ENCODE measurements at regions not wholly inside any gene's neighbourhood (a gene's known extent, or its start where the extent isn't known, plus 50 kb on each side); places are given as distances from the start of the nearest gene placed in this dataset.

DNA sequence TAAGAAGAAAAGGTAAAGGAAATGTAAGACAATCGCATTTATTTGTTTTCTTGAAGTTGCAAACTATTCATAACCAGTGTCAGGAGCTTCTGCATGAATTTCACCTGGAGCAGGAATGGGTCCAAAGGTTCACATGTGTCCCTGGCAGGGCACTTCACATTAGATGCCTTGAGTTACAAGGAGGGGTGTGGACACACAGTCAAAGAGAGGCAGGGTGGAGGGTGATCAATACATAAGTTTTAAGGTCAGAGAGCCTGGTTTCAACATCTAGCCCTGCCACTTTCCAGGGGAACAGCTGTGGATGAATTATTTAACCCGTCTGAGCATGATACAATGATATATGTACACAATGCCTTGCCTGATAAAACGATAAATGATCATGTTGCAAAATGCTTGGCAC is 321.4 kb downstream of the CYP26B1 start:
- TF ChIP-seq EZH2phosphoT487 (IDR thresholded peaks at IDR 0.05; ENCODE audit: low read depth, severe bottlenecking, unreplicated experiment) (no peak), EZH2 (IDR thresholded peaks at IDR 0.05; ENCODE audit: borderline replicate concordance) (no peak)
- TF ChIP-seq, protein P1, sequence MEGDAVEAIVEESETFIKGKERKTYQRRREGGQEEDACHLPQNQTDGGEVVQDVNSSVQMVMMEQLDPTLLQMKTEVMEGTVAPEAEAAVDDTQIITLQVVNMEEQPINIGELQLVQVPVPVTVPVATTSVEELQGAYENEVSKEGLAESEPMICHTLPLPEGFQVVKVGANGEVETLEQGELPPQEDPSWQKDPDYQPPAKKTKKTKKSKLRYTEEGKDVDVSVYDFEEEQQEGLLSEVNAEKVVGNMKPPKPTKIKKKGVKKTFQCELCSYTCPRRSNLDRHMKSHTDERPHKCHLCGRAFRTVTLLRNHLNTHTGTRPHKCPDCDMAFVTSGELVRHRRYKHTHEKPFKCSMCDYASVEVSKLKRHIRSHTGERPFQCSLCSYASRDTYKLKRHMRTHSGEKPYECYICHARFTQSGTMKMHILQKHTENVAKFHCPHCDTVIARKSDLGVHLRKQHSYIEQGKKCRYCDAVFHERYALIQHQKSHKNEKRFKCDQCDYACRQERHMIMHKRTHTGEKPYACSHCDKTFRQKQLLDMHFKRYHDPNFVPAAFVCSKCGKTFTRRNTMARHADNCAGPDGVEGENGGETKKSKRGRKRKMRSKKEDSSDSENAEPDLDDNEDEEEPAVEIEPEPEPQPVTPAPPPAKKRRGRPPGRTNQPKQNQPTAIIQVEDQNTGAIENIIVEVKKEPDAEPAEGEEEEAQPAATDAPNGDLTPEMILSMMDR (IDR thresholded peaks at IDR 0.05; ENCODE audit: poor library complexity) = no peak
- H3K9me3 ChIP-seq (ENCODE audit: low read depth) = no peaks in the 10 kb centered on the region

DNA sequence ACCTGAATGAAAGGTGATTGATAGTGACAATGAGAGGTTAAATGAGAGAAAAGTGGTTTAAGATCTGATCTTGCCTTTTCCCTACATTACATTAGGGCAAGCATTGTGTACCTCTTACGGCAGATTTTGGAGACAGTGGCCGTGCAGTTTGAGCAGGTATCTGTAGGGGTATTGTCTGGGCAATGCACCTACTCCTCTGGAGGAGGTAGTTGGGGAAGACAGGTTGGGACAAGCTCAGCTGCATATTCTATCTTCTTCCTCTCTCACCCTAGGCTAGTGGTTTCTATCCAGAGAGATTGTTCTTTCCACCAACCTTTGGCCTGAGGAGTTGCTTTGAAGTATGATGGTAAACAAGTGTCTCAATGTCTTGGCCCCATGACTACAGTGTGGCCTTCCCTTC is 323.2 kb downstream of the CYP26B1 start:
- no peaks in the 10 kb centered on the region for H3K9me3 ChIP-seq (ENCODE audit: low read depth)
- H3K27ac ChIP-seq = no peak overlapping the region
- H3K27me3 ChIP-seq = no peaks in the 10 kb centered on the region
- no peak for DNase-seq (ENCODE audit: low spot score)
- WGBS (ENCODE audit: low lambda C conversion rate, missing lambda C conversion rate) = 96% methylated on average over 2 of the region's 2 CpGs
- H2AFZ ChIP-seq = no peak overlapping the region
- TF ChIP-seq, protein P1 (IDR thresholded peaks at IDR 0.05; ENCODE audit: poor library complexity) = no peak
- TF ChIP-seq EZH2 (IDR thresholded peaks at IDR 0.05; ENCODE audit: borderline replicate concordance) (no peak), EZH2phosphoT487 (IDR thresholded peaks at IDR 0.05; ENCODE audit: low read depth, severe bottlenecking, unreplicated experiment) (no peak)
- no peaks in the 10 kb centered on the region for H4K20me1 ChIP-seq (ENCODE audit: insufficient read depth, poor library complexity, severe bottlenecking)
- no peaks in the 10 kb centered on the region for H3K79me2 ChIP-seq
- no peaks in the 10 kb centered on the region for H3K9me2 ChIP-seq (replicated peaks; ENCODE audit: insufficient read depth)
- H3K4me2 ChIP-seq = no peak overlapping the region
- H3K4me3 ChIP-seq = no peak overlapping the region
- no peaks in the 10 kb centered on the region for H3K36me3 ChIP-seq (replicated peaks; ENCODE audit: insufficient read depth, low read depth)
- no peaks in the 10 kb centered on the region for H3K4me1 ChIP-seq (ENCODE audit: insufficient read depth)

More for the DNA sequence above, 321.4 kb downstream of the CYP26B1 start:
- Histone ChIP-seq H2AFZ (no peak overlapping the region), H3K27ac (no peak overlapping the region), H3K4me1 (ENCODE audit: insufficient read depth) (peaks cover 8% of the 10 kb centered on the region), H3K27me3 (no peaks in the 10 kb centered on the region), H3K36me3 (replicated peaks; ENCODE audit: insufficient read depth, low read depth) (no peaks in the 10 kb centered on the region), H3K79me2 (no peaks in the 10 kb centered on the region), H3K4me3 (no peak overlapping the region), H4K20me1 (ENCODE audit: insufficient read depth, poor library complexity, severe bottlenecking) (no peaks in the 10 kb centered on the region), H3K9me2 (replicated peaks; ENCODE audit: insufficient read depth) (no peaks in the 10 kb centered on the region), H3K4me2 (no peak overlapping the region)
- 79% methylated on average over 3 of the region's 3 CpGs for WGBS (ENCODE audit: low lambda C conversion rate, missing lambda C conversion rate)
- DNase-seq (ENCODE audit: low spot score) = no peak

GRCh38 chr2:71823526-71823925 is 324.1 kb downstream of the CYP26B1 start:
- H3K4me1 ChIP-seq (ENCODE audit: insufficient read depth) = no peaks in the 10 kb centered on the region
- TF ChIP-seq EZH2phosphoT487 (IDR thresholded peaks at IDR 0.05; ENCODE audit: low read depth, severe bottlenecking, unreplicated experiment) = no peak
- no peak for TF ChIP-seq EZH2 (IDR thresholded peaks at IDR 0.05; ENCODE audit: borderline replicate concordance)
- TF ChIP-seq, protein P1 (IDR thresholded peaks at IDR 0.05; ENCODE audit: poor library complexity) = no peak
- no peak overlapping the region for H2AFZ ChIP-seq
- no peaks in the 10 kb centered on the region for H3K36me3 ChIP-seq (replicated peaks; ENCODE audit: insufficient read depth, low read depth)
- H3K4me3 ChIP-seq = no peak overlapping the region
- H3K27ac ChIP-seq = no peak overlapping the region
- H3K27me3 ChIP-seq = no peaks in the 10 kb centered on the region
- no peaks in the 10 kb centered on the region for H3K9me2 ChIP-seq (replicated peaks; ENCODE audit: insufficient read depth)
- no peak overlapping the region for H3K4me2 ChIP-seq
- no peaks in the 10 kb centered on the region for H4K20me1 ChIP-seq (ENCODE audit: insufficient read depth, poor library complexity, severe bottlenecking)
- no peak for DNase-seq (ENCODE audit: low spot score)
- no peaks in the 10 kb centered on the region for H3K9me3 ChIP-seq (ENCODE audit: low read depth)
- no peaks in the 10 kb centered on the region for H3K79me2 ChIP-seq

- Histone ChIP-seq H3K9me3 (ENCODE audit: low read depth) (no peaks in the 10 kb centered on the region), H3K36me3 (replicated peaks; ENCODE audit: insufficient read depth, low read depth) (no peaks in the 10 kb centered on the region)
Measured at GRCh38 chr2:71822463-71822862, 325.2 kb downstream of the CYP26B1 start.

More at GRCh38 chr2:71822463-71822862, 325.2 kb downstream of the CYP26B1 start:
- Histone ChIP-seq H3K27ac (no peak overlapping the region), H3K4me2 (no peak overlapping the region), H3K9me2 (replicated peaks; ENCODE audit: insufficient read depth) (no peaks in the 10 kb centered on the region), H3K27me3 (no peaks in the 10 kb centered on the region), H2AFZ (no peak overlapping the region), H3K4me1 (ENCODE audit: insufficient read depth) (no peaks in the 10 kb centered on the region), H3K79me2 (no peaks in the 10 kb centered on the region), H3K4me3 (no peak overlapping the region), H4K20me1 (ENCODE audit: insufficient read depth, poor library complexity, severe bottlenecking) (no peaks in the 10 kb centered on the region)
- DNase-seq (ENCODE audit: low spot score) = no peak
- TF ChIP-seq EZH2phosphoT487 (IDR thresholded peaks at IDR 0.05; ENCODE audit: low read depth, severe bottlenecking, unreplicated experiment) (no peak), EZH2 (IDR thresholded peaks at IDR 0.05; ENCODE audit: borderline replicate concordance) (no peak)
- TF ChIP-seq, protein P1 (IDR thresholded peaks at IDR 0.05; ENCODE audit: poor library complexity) = no peak

Measured in hepatocyte (in vitro differentiated cells).